ENCODE measurements at regions not wholly inside any gene's neighbourhood (a gene's known extent, or its start where the extent isn't known, plus 50 kb on each side); places are given as distances from the start of the nearest gene placed in this dataset.

GRCh38 chr10:25707572-25707971, 226.5 kb upstream of the MYO3A start:
- no peak for TF ChIP-seq POLR2A (IDR thresholded peaks at IDR 0.05)
- TF ChIP-seq, protein P1, sequence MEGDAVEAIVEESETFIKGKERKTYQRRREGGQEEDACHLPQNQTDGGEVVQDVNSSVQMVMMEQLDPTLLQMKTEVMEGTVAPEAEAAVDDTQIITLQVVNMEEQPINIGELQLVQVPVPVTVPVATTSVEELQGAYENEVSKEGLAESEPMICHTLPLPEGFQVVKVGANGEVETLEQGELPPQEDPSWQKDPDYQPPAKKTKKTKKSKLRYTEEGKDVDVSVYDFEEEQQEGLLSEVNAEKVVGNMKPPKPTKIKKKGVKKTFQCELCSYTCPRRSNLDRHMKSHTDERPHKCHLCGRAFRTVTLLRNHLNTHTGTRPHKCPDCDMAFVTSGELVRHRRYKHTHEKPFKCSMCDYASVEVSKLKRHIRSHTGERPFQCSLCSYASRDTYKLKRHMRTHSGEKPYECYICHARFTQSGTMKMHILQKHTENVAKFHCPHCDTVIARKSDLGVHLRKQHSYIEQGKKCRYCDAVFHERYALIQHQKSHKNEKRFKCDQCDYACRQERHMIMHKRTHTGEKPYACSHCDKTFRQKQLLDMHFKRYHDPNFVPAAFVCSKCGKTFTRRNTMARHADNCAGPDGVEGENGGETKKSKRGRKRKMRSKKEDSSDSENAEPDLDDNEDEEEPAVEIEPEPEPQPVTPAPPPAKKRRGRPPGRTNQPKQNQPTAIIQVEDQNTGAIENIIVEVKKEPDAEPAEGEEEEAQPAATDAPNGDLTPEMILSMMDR (IDR thresholded peaks at IDR 0.05): no peak
- H3K27ac ChIP-seq: no peak overlapping the region
- whole genome bisulfite sequencing, 2 donors: 39 to 70% methylated on average over 3 to 4 of the region's 4 CpGs
- no peaks in the 10 kb centered on the region for H3K36me3 ChIP-seq
- H3K27me3 ChIP-seq: peaks cover 0 to 2% (median 0%) of the 10 kb centered on the region in 4 donors
- no peak overlapping the region for H3K4me3 ChIP-seq
- DNase-seq: no peak
- intact Hi-C loops (cut with DNase I): no loop called here
- no peaks in the 10 kb centered on the region for H3K9me3 ChIP-seq
- H3K4me1 ChIP-seq: no peaks in the 10 kb centered on the region

DNA sequence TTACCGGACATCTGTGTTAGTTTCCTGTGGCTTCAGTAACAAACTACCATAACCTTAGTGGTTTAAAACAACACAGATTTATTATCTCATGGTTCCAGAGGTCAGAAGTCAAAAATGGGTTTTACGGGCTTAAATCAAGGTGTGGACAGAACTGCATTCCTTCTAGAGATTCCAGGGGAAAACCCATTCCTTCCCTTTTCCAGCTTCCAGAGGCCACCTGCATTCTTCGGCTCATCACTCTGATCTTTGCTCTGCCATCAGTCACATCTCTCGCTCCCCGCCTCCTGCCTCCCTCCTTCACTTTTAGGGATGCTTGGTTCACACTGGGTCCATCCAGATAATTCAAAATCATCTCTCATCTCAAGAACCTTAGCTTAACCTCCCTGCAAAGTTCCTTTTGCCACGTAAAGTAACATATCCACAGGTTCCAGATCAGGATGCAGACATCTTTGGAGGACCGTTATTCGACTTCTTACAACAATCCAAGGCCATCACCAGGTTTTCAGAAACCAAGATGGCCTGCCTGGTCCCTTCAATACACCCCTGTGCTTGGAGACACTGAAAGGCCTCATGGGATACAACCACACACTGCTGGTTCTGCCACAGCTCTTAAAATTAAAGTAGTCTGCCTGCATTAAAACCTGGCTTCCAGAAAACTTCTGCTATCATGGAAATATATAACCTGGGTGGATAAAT, 225.9 kb upstream of the MYO3A start:
- WGBS, 2 donors: 80 to 84% methylated on average over 8 of the region's 8 CpGs
- intact Hi-C loops (cut with DNase I): no loop called here
- no peak for TF ChIP-seq POLR2A (IDR thresholded peaks at IDR 0.05)
- TF ChIP-seq, protein P1 (IDR thresholded peaks at IDR 0.05): no peak
- no peak overlapping the region for H3K27ac ChIP-seq
- no peaks in the 10 kb centered on the region for H3K9me3 ChIP-seq
- no peak overlapping the region for H3K4me3 ChIP-seq
- no peaks in the 10 kb centered on the region for H3K4me1 ChIP-seq
- H3K27me3 ChIP-seq: peaks cover 0 to 2% (median 0%) of the 10 kb centered on the region in 4 donors
- no peaks in the 10 kb centered on the region for H3K36me3 ChIP-seq
- no peak for DNase-seq

DNA sequence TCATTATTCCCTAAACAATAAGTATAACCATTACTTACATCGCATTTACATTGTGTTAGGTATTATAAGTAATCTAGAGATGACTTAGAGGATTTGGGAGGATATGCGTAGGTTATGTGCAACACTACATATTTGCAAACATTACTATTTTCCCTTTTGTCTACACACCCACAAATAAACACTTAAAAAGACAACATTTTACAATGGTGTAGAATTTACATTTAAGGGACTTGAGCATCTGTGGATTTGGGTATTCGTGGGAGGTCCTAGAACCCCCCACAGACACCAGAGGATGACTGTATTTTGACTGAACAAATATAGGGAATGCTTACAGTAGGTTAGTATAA, 220.2 kb upstream of the MYO3A start:
- no peak overlapping the region for H3K4me3 ChIP-seq
- WGBS, 2 donors: 71 to 72% methylated on average over 3 of the region's 3 CpGs
- H3K9me3 ChIP-seq: no peaks in the 10 kb centered on the region
- no peak for TF ChIP-seq POLR2A (IDR thresholded peaks at IDR 0.05)
- TF ChIP-seq, protein P1 (IDR thresholded peaks at IDR 0.05): no peak
- no peak overlapping the region for H3K27ac ChIP-seq
- H3K36me3 ChIP-seq: no peaks in the 10 kb centered on the region
- no peaks in the 10 kb centered on the region for H3K4me1 ChIP-seq
- H3K27me3 ChIP-seq: peaks cover 0 to 2% (median 0%) of the 10 kb centered on the region in 4 donors
- intact Hi-C loops (cut with DNase I): no loop called here
- DNase-seq: no peak

DNA sequence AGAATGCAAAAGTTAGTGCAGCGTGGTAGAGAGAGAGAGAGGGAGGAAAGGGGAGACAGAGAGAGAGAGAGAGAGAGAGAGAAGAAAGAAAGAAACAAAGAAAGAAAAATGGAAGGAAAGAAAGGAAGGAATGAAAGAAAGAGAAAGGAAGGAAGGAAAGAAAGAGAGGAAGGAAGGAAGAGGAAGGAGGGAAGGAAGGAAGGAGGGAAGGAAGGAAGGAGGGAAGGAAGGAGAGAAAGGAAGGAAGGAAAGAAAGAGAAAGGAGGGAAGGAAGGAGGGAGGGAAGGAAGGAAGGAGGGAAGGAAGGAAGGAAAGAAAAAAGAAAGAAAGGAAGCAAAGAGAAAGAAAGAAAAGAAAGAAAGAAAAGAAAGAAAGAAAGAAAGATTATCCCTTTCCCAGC, 209.8 kb upstream of the MYO3A start:
- no peaks in the 10 kb centered on the region for H3K27me3 ChIP-seq
- no peak for DNase-seq
- H3K4me3 ChIP-seq: no peak overlapping the region
- no peaks in the 10 kb centered on the region for H3K9me3 ChIP-seq
- no peak overlapping the region for H3K27ac ChIP-seq
- TF ChIP-seq POLR2A (IDR thresholded peaks at IDR 0.05): no peak
- TF ChIP-seq, protein P1 (IDR thresholded peaks at IDR 0.05): no peak
- WGBS, 2 donors: 67% methylated on average over 1 of the region's 1 CpG; no CpG with 5 or more reads in 1 of the 2 donors
- H3K4me1 ChIP-seq: no peaks in the 10 kb centered on the region
- intact Hi-C loops (cut with DNase I): no loop called here
- H3K36me3 ChIP-seq: no peaks in the 10 kb centered on the region

GRCh38 chr10:25725917-25726716, 207.9 kb upstream of the MYO3A start:
- DNase-seq: no peak
- Histone ChIP-seq H3K4me1 (no peaks in the 10 kb centered on the region), H3K27ac (no peak overlapping the region), H3K9me3 (no peaks in the 10 kb centered on the region), H3K4me3 (no peak overlapping the region), H3K27me3 (no peaks in the 10 kb centered on the region), H3K36me3 (no peaks in the 10 kb centered on the region)
- intact Hi-C loops (cut with DNase I): no loop called here
- WGBS, 2 donors: 7% methylated on average over 6 of the region's 6 CpGs
- TF ChIP-seq, protein P1 (IDR thresholded peaks at IDR 0.05): peak; percentile 27 to 55 (median 34)
- TF ChIP-seq POLR2A (IDR thresholded peaks at IDR 0.05): no peak
